SU-DHL-6 (cell line): ENCODE measurements at regions not wholly inside any gene's neighbourhood (a gene's known extent, or its start where the extent isn't known, plus 50 kb on each side); places are given as distances from the start of the nearest gene placed in this dataset.

Experiments
- EZH2phosphoT487 ChIP-seq: fragments of 200-600 bp; sonication (generic), shearing (Covaris generic); conservative IDR thresholded peaks from 2 replicates; pipeline ENCODE4 v1.6.1; 2018; ENCODE audit warnings: mild to moderate bottlenecking, antibody characterized with exemption, low read length, moderate library complexity, mixed read lengths
- TF ChIP-seq, protein P1 (sequence below): fragments of 200-600 bp; sonication (generic); IDR thresholded peaks from one replicate; pipeline ENCODE4 v1.5.1; 2017; ENCODE audit warnings: antibody characterized with exemption, mild to moderate bottlenecking, low read length, moderate library complexity; ENCODE audit not compliant: insufficient read depth, poor library complexity, severe bottlenecking

GRCh38 chr5:117738571-117738970 lies 1163.9 kb upstream of the SEMA6A start:
- TF ChIP-seq, protein P1, sequence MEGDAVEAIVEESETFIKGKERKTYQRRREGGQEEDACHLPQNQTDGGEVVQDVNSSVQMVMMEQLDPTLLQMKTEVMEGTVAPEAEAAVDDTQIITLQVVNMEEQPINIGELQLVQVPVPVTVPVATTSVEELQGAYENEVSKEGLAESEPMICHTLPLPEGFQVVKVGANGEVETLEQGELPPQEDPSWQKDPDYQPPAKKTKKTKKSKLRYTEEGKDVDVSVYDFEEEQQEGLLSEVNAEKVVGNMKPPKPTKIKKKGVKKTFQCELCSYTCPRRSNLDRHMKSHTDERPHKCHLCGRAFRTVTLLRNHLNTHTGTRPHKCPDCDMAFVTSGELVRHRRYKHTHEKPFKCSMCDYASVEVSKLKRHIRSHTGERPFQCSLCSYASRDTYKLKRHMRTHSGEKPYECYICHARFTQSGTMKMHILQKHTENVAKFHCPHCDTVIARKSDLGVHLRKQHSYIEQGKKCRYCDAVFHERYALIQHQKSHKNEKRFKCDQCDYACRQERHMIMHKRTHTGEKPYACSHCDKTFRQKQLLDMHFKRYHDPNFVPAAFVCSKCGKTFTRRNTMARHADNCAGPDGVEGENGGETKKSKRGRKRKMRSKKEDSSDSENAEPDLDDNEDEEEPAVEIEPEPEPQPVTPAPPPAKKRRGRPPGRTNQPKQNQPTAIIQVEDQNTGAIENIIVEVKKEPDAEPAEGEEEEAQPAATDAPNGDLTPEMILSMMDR = no peak
- no peak for TF ChIP-seq EZH2phosphoT487
